ENCODE measurements at regions not wholly inside any gene's neighbourhood (a gene's known extent, or its start where the extent isn't known, plus 50 kb on each side); places are given as distances from the start of the nearest gene placed in this dataset.

GRCh38 chr5:164742025-164742424 lies 1236.6 kb downstream of the MAT2B start:
- no peak for TF ChIP-seq CTCF (IDR thresholded peaks at IDR 0.05)
- no peak for TF ChIP-seq POLR2A (IDR thresholded peaks at IDR 0.05)
